Caco-2 (cell line): ENCODE measurements at regions not wholly inside any gene's neighbourhood (a gene's known extent, or its start where the extent isn't known, plus 50 kb on each side); places are given as distances from the start of the nearest gene placed in this dataset.

Experiments
- BruUV-seq: library from RNA; stranded (reverse); fragments of 400-500 nt; replicated peaks from 2 replicates; lab custom pipeline; 2021; lab: Mats Ljungman, UMichigan
- CTCF ChIA-PET: fragments of 300-600 bp; sonication (Branson Sonifier 250); formaldehyde crosslinking; loops from one replicate; lab custom pipeline; 2022; ENCODE audit warnings: antibody characterized with exemption; lab: Charles Lee
- POLR2A ChIA-PET: fragments of 300-600 bp; sonication (Branson Sonifier 250); formaldehyde crosslinking; loops from one replicate; lab custom pipeline; 2022; ENCODE audit warnings: antibody characterized with exemption; lab: Charles Lee
- DNase-seq, 2 experiments: peaks; one replicate each; pipeline versions ENCODE4 v3.0.0 to v3.0.0-alpha.2; 2020 to 2022
- H3K27me3 ChIP-seq: replicated peaks from 2 replicates; pipeline ENCODE4 v1.6.0; 2011; ENCODE audit warnings: low read length; ENCODE audit not compliant: control insufficient read depth, insufficient read depth
- H3K36me3 ChIP-seq: 2 replicates; pipeline ENCODE4 v1.5.1; 2011; ENCODE audit warnings: low read length; ENCODE audit not compliant: control insufficient read depth, insufficient read depth
- H3K4me1 ChIP-seq: fragments of 250-450 bp; sonication (Bioruptor Pico); 2 replicates; pipeline ENCODE4 v1.5.1; 2020; ENCODE audit warnings: mild to moderate bottlenecking
- H3K4me3 ChIP-seq: 2 replicates; pipeline ENCODE4 v1.5.1; 2011; ENCODE audit warnings: low read depth, mild to moderate bottlenecking, control low read depth, low read length
- H3K9me3 ChIP-seq: fragments of 250-450 bp; sonication (Bioruptor Pico); 2 replicates; pipeline ENCODE4 v1.5.1; 2020; ENCODE audit warnings: mild to moderate bottlenecking, moderate library complexity
- H3K27ac Mint-ChIP-seq: one replicate; pipeline ENCODE4 v1.8.0; 2022; ENCODE audit warnings: mixed read lengths; ENCODE audit not compliant: unreplicated experiment
- H3K27me3 Mint-ChIP-seq: one replicate; pipeline ENCODE4 v1.8.0; 2022; ENCODE audit warnings: mixed read lengths; ENCODE audit not compliant: insufficient read depth, unreplicated experiment
- H3K36me3 Mint-ChIP-seq: one replicate; pipeline ENCODE4 v1.8.0; 2022; ENCODE audit warnings: mild to moderate bottlenecking, mixed read lengths; ENCODE audit not compliant: insufficient read depth, unreplicated experiment
- H3K4me1 Mint-ChIP-seq: one replicate; pipeline ENCODE4 v1.8.0; 2022; ENCODE audit warnings: low read depth, mixed read lengths; ENCODE audit not compliant: unreplicated experiment
- H3K4me3 Mint-ChIP-seq: one replicate; pipeline ENCODE4 v1.8.0; 2022; ENCODE audit warnings: mild to moderate bottlenecking, moderate library complexity, mixed read lengths; ENCODE audit not compliant: unreplicated experiment
- H3K9me3 Mint-ChIP-seq: one replicate; pipeline ENCODE4 v1.8.0; 2022; ENCODE audit warnings: mixed read lengths; ENCODE audit not compliant: unreplicated experiment
- CTCF ChIP-seq, 2 experiments: fragments of 200-600 bp in 1 of 2; IDR thresholded peaks; 1 replicate in 1 of 2; 2 replicates in 1 of 2; pipeline versions ENCODE4 v1.5.1 to v1.8.0; 2011 to 2022; ENCODE audit warnings: antibody characterized with exemption in 1 of 2, control low read depth in 1 of 2, inconsistent platforms in 1 of 2, low read depth in 1 of 2, low read length in 1 of 2, mild to moderate bottlenecking in 1 of 2, moderate library complexity in 1 of 2; ENCODE audit not compliant: insufficient read depth in 1 of 2, severe bottlenecking in 1 of 2, unreplicated experiment in 1 of 2
- intact Hi-C: fragments of 100-400 bp; cut with micrococcal nuclease; formaldehyde crosslinking; loops from one replicate; pipeline ENCODE4 v1.10.0; 2022; ENCODE audit not compliant: unreplicated experiment

GRCh38 chr13:50340146-50340545, 324.9 kb downstream of the KCNRG start:
- Mint-ChIP-seq H3K36me3 (peaks cover 6% of the 10 kb centered on the region), H3K27me3 (no peaks in the 10 kb centered on the region), H3K27ac (no peak overlapping the region), H3K4me3 (no peak overlapping the region), H3K4me1 (peaks cover 31% of the 10 kb centered on the region), H3K9me3 (no peaks in the 10 kb centered on the region)
- Histone ChIP-seq H3K9me3 (no peaks in the 10 kb centered on the region), H3K4me3 (no peak overlapping the region), H3K4me1 (peaks cover 12% of the 10 kb centered on the region), H3K27me3 (no peaks in the 10 kb centered on the region), H3K36me3 (no peaks in the 10 kb centered on the region)
- intact Hi-C loops = no loop called here
- TF ChIP-seq CTCF (IDR thresholded peaks at IDR 0.05; ENCODE audit: insufficient read depth in 1 of 2, low read depth in 1 of 2, low read length in 1 of 2, severe bottlenecking in 1 of 2, unreplicated experiment in 1 of 2) = no peak
- DNase-seq = no peak
- ChIA-PET POLR2A (interaction anchor here (0.7 kb wide), 1 partner anchor 169 kb away, joined by 3 read pairs; no protein-coding TSS in a partner anchor), CTCF (no interaction called here)
- BruUV-seq = no TSS peak

GRCh38 chr13:50340551-50341287, 325.5 kb downstream of the KCNRG start:
- CTCF ChIA-PET = no interaction called here
- intact Hi-C loops = no loop called here

GRCh38 chr13:50341526-50341925, 326.3 kb downstream of the KCNRG start:
- CTCF ChIA-PET = no interaction called here
- no peak overlapping the region for H3K27ac Mint-ChIP-seq
- Histone ChIP-seq H3K9me3 (no peaks in the 10 kb centered on the region), H3K4me3 (no peak overlapping the region), H3K27me3 (no peaks in the 10 kb centered on the region), H3K36me3 (no peaks in the 10 kb centered on the region), H3K4me1 (no peaks in the 10 kb centered on the region)
- H3K4me1 Mint-ChIP-seq = peaks cover 31% of the 10 kb centered on the region
- no peak for TF ChIP-seq CTCF (IDR thresholded peaks at IDR 0.05; ENCODE audit: insufficient read depth in 1 of 2, low read depth in 1 of 2, low read length in 1 of 2, severe bottlenecking in 1 of 2, unreplicated experiment in 1 of 2)
- POLR2A ChIA-PET = no interaction called here
- peaks cover under 1% of the 10 kb centered on the region for H3K9me3 Mint-ChIP-seq
- intact Hi-C loops = no loop called here
- H3K36me3 Mint-ChIP-seq = peaks cover 5% of the 10 kb centered on the region
- DNase-seq = no peak
- no peak overlapping the region for H3K4me3 Mint-ChIP-seq
- no TSS peak for BruUV-seq
- H3K27me3 Mint-ChIP-seq = no peaks in the 10 kb centered on the region

More at GRCh38 chr13:50340551-50341287, 325.5 kb downstream of the KCNRG start:
- Mint-ChIP-seq H3K4me3 (no peak overlapping the region), H3K27ac (no peak overlapping the region), H3K27me3 (no peaks in the 10 kb centered on the region), H3K9me3 (no peaks in the 10 kb centered on the region), H3K36me3 (peaks cover 5% of the 10 kb centered on the region), H3K4me1 (peaks cover 31% of the 10 kb centered on the region)
- POLR2A ChIA-PET = interaction anchor here (0.7 kb wide), 1 partner anchor 170 kb away, joined by 3 read pairs; no protein-coding TSS in a partner anchor
- DNase-seq = no peak
- TF ChIP-seq CTCF (IDR thresholded peaks at IDR 0.05; ENCODE audit: insufficient read depth in 1 of 2, low read depth in 1 of 2, low read length in 1 of 2, severe bottlenecking in 1 of 2, unreplicated experiment in 1 of 2) = no peak
- Histone ChIP-seq H3K36me3 (no peaks in the 10 kb centered on the region), H3K4me1 (peaks cover 6% of the 10 kb centered on the region), H3K9me3 (no peaks in the 10 kb centered on the region), H3K27me3 (no peaks in the 10 kb centered on the region), H3K4me3 (no peak overlapping the region)
- no TSS peak for BruUV-seq
